ENCODE measurements at regions not wholly inside any gene's neighbourhood (a gene's known extent, or its start where the extent isn't known, plus 50 kb on each side); places are given as distances from the start of the nearest gene placed in this dataset.
"Not testable (repeated sequence)": the region's sequence is repeated elsewhere in the genome, so short reads cannot be mapped to it uniquely, and the experiment has no call there.

DNA sequence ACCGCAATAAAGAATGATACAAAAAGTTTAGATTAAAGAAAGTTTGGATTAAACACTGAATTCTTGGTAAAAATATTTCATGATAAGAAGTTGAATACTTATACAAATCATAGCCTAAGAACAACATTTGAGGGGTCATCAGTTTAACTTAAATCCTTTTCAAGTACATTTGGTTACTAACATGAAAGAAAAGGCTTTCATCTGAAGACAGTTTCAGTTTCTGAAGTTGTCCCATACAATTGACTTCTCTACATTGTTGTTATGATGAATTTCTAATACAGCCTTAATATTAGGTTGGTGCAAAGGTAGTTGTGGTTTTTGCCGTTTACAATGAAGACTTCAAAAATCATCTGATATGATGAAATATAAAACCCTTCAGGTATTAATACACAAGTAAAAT lies 317.5 kb upstream of the MAGI2 start:
- Histone ChIP-seq H3K4me3 (ENCODE audit: low read length in 3 of 3) (no peak overlapping the region), H3K4me1 (ENCODE audit: control insufficient read depth in 2 of 3, insufficient read depth in 2 of 3, low read depth in 1 of 3, low read length in 3 of 3) (no peaks in the 10 kb centered on the region), H3K9me3 (ENCODE audit: control insufficient read depth in 2 of 3, insufficient read depth in 1 of 3, low read length in 3 of 3) (no peaks in the 10 kb centered on the region), H3K9ac (ENCODE audit: low read length in 3 of 3) (no peak overlapping the region), H3K36me3 (ENCODE audit: control insufficient read depth in 2 of 3, insufficient read depth in 3 of 3, low read length in 3 of 3) (no peaks in the 10 kb centered on the region), H3K27ac (ENCODE audit: low read depth in 2 of 2, low read length in 2 of 2) (no peak overlapping the region), H3K27me3 (ENCODE audit: control insufficient read depth, insufficient read depth, low read length) (no peaks in the 10 kb centered on the region)
- FAIRE-seq (no peak), DNase-seq (no peak)
- intact Hi-C loops (cut with DNase I), result no loop called here
- TF ChIP-seq, protein P1, sequence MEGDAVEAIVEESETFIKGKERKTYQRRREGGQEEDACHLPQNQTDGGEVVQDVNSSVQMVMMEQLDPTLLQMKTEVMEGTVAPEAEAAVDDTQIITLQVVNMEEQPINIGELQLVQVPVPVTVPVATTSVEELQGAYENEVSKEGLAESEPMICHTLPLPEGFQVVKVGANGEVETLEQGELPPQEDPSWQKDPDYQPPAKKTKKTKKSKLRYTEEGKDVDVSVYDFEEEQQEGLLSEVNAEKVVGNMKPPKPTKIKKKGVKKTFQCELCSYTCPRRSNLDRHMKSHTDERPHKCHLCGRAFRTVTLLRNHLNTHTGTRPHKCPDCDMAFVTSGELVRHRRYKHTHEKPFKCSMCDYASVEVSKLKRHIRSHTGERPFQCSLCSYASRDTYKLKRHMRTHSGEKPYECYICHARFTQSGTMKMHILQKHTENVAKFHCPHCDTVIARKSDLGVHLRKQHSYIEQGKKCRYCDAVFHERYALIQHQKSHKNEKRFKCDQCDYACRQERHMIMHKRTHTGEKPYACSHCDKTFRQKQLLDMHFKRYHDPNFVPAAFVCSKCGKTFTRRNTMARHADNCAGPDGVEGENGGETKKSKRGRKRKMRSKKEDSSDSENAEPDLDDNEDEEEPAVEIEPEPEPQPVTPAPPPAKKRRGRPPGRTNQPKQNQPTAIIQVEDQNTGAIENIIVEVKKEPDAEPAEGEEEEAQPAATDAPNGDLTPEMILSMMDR (IDR thresholded peaks at IDR 0.05; ENCODE audit: borderline replicate concordance, extremely low read depth, insufficient read depth), result no peak

DNA sequence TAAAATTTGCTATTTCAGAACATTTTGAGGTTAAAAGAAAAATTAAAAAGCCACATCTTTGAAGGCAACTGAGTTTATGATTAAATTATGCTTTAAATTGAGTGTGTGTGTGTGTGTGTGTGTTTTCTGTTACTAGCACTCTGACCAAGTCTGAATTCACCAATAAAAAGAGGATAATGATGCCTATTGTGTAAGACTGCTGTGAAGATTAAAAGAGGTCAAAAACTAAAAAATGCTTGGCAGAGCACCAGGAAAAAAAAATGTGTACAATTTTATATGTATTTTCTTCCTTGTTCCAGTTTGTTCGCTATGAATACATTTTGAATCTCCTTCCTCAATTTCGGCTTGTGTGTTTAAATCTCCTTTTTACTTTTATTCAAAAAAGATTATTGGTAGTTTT lies 316.6 kb upstream of the MAGI2 start:
- TF ChIP-seq, protein P1 (IDR thresholded peaks at IDR 0.05; ENCODE audit: borderline replicate concordance, extremely low read depth, insufficient read depth), result no peak
- H3K4me3 ChIP-seq (ENCODE audit: low read length in 3 of 3), result no peak overlapping the region
- intact Hi-C loops (cut with DNase I), result no loop called here
- FAIRE-seq (no peak), DNase-seq (no peak)
- no peaks in the 10 kb centered on the region for H3K4me1 ChIP-seq (ENCODE audit: control insufficient read depth in 2 of 3, insufficient read depth in 2 of 3, low read depth in 1 of 3, low read length in 3 of 3)
- no peaks in the 10 kb centered on the region for H3K27me3 ChIP-seq (ENCODE audit: control insufficient read depth, insufficient read depth, low read length)
- no peak overlapping the region for H3K27ac ChIP-seq (ENCODE audit: low read depth in 2 of 2, low read length in 2 of 2)
- no peaks in the 10 kb centered on the region for H3K9me3 ChIP-seq (ENCODE audit: control insufficient read depth in 2 of 3, insufficient read depth in 1 of 3, low read length in 3 of 3)
- no peaks in the 10 kb centered on the region for H3K36me3 ChIP-seq (ENCODE audit: control insufficient read depth in 2 of 3, insufficient read depth in 3 of 3, low read length in 3 of 3)
- no peak overlapping the region for H3K9ac ChIP-seq (ENCODE audit: low read length in 3 of 3)

DNA sequence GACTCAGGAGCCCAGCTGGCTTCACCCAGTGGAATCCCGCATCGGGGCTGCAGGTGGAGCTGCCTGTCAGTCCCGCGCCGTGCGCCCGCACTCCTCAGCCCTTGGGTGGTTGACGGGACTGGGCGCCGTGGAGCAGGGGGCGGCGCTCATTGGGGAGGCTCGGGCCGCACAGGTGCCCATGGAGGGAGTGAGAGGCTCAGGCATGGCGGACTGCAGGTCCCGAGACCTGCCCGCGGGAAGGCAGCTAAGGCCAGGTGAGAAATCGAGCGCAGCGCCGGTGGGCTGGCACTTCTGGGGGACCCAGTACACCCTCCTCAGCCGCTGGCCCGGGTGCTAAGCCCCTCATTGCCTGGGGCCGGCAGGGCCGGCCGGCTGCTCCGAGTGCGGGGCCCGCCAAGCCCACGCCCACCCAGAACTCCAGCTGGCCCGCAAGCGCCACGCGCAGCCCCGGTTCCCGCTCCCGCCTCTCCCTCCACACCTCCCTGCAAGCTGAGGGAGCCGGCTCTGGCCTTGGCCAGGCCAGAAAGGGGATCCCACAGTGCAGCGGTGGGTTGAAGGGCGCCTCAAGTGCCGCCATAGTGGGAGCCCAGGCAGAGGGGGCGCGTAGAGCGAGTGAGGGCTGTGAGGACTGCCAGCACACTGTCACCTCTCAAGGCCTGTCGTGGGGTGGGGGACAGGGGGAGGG lies 314.6 kb upstream of the MAGI2 start:
- intact Hi-C loops (cut with DNase I); FAIRE-seq; H3K4me1 ChIP-seq (ENCODE audit: control insufficient read depth in 2 of 3, insufficient read depth in 2 of 3, low read depth in 1 of 3, low read length in 3 of 3); H3K9ac ChIP-seq (ENCODE audit: low read length in 3 of 3); H3K27ac ChIP-seq (ENCODE audit: low read depth in 2 of 2, low read length in 2 of 2); H3K9me3 ChIP-seq (ENCODE audit: control insufficient read depth in 2 of 3, insufficient read depth in 1 of 3, low read length in 3 of 3); H3K27me3 ChIP-seq (ENCODE audit: control insufficient read depth, insufficient read depth, low read length); H3K4me3 ChIP-seq (ENCODE audit: low read length in 3 of 3); H3K36me3 ChIP-seq (ENCODE audit: control insufficient read depth in 2 of 3, insufficient read depth in 3 of 3, low read length in 3 of 3): not testable (repeated sequence)
- DNase-seq, result peak in 1 of 5 donors; percentile 63

DNA sequence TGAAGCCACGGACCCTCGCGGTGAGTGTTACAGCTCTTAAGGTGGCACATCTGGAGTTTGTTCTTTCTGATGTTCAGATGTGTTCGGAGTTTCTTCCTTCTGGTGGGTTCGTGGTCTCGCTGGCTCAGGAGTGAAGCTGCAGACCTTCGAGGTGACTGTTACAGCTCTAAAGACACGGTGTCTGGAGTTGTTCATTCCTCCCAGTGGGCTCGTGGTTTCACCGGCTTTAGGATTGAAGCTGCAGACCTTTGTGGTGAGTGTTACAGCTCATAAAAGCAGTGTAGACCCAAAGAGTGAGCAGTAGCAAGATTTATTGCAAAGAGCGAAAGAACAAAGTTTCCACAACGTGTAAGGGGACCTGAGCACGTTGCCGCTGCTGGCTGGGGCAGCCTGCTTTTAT lies 313.7 kb upstream of the MAGI2 start:
- intact Hi-C loops (cut with DNase I); H3K27me3 ChIP-seq (ENCODE audit: control insufficient read depth, insufficient read depth, low read length); H3K9me3 ChIP-seq (ENCODE audit: control insufficient read depth in 2 of 3, insufficient read depth in 1 of 3, low read length in 3 of 3); H3K4me1 ChIP-seq (ENCODE audit: control insufficient read depth in 2 of 3, insufficient read depth in 2 of 3, low read depth in 1 of 3, low read length in 3 of 3); H3K4me3 ChIP-seq (ENCODE audit: low read length in 3 of 3); H3K9ac ChIP-seq (ENCODE audit: low read length in 3 of 3); H3K36me3 ChIP-seq (ENCODE audit: control insufficient read depth in 2 of 3, insufficient read depth in 3 of 3, low read length in 3 of 3); FAIRE-seq; DNase-seq; H3K27ac ChIP-seq (ENCODE audit: low read depth in 2 of 2, low read length in 2 of 2): not testable (repeated sequence)
